Endothelial cell of umbilical vein (primary cell): ENCODE measurements at regions not wholly inside any gene's neighbourhood (a gene's known extent, or its start where the extent isn't known, plus 50 kb on each side); places are given as distances from the start of the nearest gene placed in this dataset.

Source experiments
- BruUV-seq: library from RNA; stranded (reverse); fragments of 400-500 nt; replicated peaks from 2 replicates; lab custom pipeline; 2021; lab: Mats Ljungman, UMichigan
- CTCF ChIA-PET: fragments of 300-600, 350-600 bp; sonication (Branson Sonifier 250); formaldehyde crosslinking; loops from one replicate; lab custom pipeline; 2021; ENCODE audit warnings: antibody characterized with exemption, inconsistent platforms; lab: Charles Lee
- POLR2A ChIA-PET: fragments of 300-600, 350-600 bp; sonication (Branson Sonifier 250); formaldehyde crosslinking; loops from one replicate; lab custom pipeline; 2021; ENCODE audit warnings: antibody characterized with exemption, inconsistent platforms; lab: Charles Lee
- DNase-seq: peaks from one replicate; pipeline ENCODE4 v3.0.0-alpha.2; 2011; ENCODE audit warnings: low read depth, low spot score
- FAIRE-seq: peaks from 2 replicates; lab custom pipeline; 2011; peaks lifted over from hg19 to GRCh38; lab: Jason Lieb, UNC
- H2AFZ ChIP-seq: 2 replicates; pipeline ENCODE4 v1.6.0; 2012; ENCODE audit warnings: low read depth, low read length, control low read depth, inconsistent platforms
- H3K27ac ChIP-seq: 2 replicates; pipeline ENCODE4 v1.5.1; 2011; ENCODE audit warnings: low read depth, mild to moderate bottlenecking, control low read depth, low read length, moderate library complexity; ENCODE audit not compliant: insufficient read depth
- H3K27me3 ChIP-seq, 2 experiments: 2 replicates each; pipeline versions ENCODE4 v1.6.0 to v1.6.1; 2011; ENCODE audit warnings: low read length in 2 of 2, mixed read lengths in 1 of 2; ENCODE audit not compliant: control insufficient read depth in 2 of 2, insufficient read depth in 2 of 2
- H3K36me3 ChIP-seq, 2 experiments: 2 replicates in 1 of 2; 3 replicates in 1 of 2; pipeline ENCODE4 v1.5.1; 2011; ENCODE audit warnings: low read length in 2 of 2, mild to moderate bottlenecking in 1 of 2, moderate library complexity in 1 of 2; ENCODE audit not compliant: control insufficient read depth in 2 of 2, insufficient read depth in 2 of 2; ENCODE audit errors: extremely low read depth in 1 of 2
- H3K4me1 ChIP-seq: 3 replicates; pipeline ENCODE4 v1.5.1; 2011; ENCODE audit warnings: mild to moderate bottlenecking, low read length; ENCODE audit not compliant: control insufficient read depth, insufficient read depth; ENCODE audit errors: extremely low read depth
- H3K4me2 ChIP-seq: 2 replicates; pipeline ENCODE4 v1.6.1; 2011; ENCODE audit warnings: low read length, control low read depth, mixed read lengths; ENCODE audit not compliant: insufficient read depth
- H3K4me3 ChIP-seq, 3 experiments: fragments of 200-600 bp in 1 of 3; sonication (generic), shearing (Covaris generic) in 1 of 3; replicated peaks in 1 of 3; 2 replicates each; pipeline ENCODE4 v1.5.1; 2011 to 2016; ENCODE audit warnings: control low read depth in 3 of 3, low read length in 3 of 3, mild to moderate bottlenecking in 2 of 3, inconsistent platforms in 1 of 3, low read depth in 1 of 3, moderate library complexity in 1 of 3; ENCODE audit not compliant: insufficient read depth in 1 of 3
- H3K79me2 ChIP-seq: 2 replicates; pipeline ENCODE4 v1.6.0; 2012; ENCODE audit warnings: low read length, inconsistent platforms; ENCODE audit not compliant: control insufficient read depth, insufficient read depth
- H3K9ac ChIP-seq: replicated peaks from 2 replicates; pipeline ENCODE3; 2011; ENCODE audit warnings: low read length, control low read depth; ENCODE audit not compliant: insufficient read depth; ENCODE audit errors: extremely low read depth
- H3K9me1 ChIP-seq: replicated peaks from 3 replicates; pipeline ENCODE4 v1.6.0; 2011; ENCODE audit warnings: mild to moderate bottlenecking, low read length; ENCODE audit not compliant: control insufficient read depth, insufficient read depth; ENCODE audit errors: extremely low read depth
- H3K9me3 ChIP-seq: replicated peaks from 2 replicates; pipeline ENCODE4 v1.5.1; 2012; ENCODE audit warnings: low read length, inconsistent platforms; ENCODE audit not compliant: control insufficient read depth, insufficient read depth
- H4K20me1 ChIP-seq: replicated peaks from 2 replicates; pipeline ENCODE3; 2011; ENCODE audit warnings: mild to moderate bottlenecking, low read length; ENCODE audit not compliant: control insufficient read depth, insufficient read depth; ENCODE audit errors: extremely low read depth
- CTCF ChIP-seq, 2 donors: IDR thresholded peaks; 1 replicate in 1 of 2; 2 replicates in 1 of 2; pipeline ENCODE4 v1.5.1; 2011; ENCODE audit warnings: low read length in 2 of 2, mild to moderate bottlenecking in 2 of 2, moderate library complexity in 2 of 2, control low read depth in 1 of 2, inconsistent platforms in 1 of 2, low read depth in 1 of 2; ENCODE audit not compliant: insufficient read depth in 1 of 2; ENCODE audit errors: extremely low read depth in 1 of 2
- EZH2 ChIP-seq: IDR thresholded peaks from 2 replicates; pipeline ENCODE4 v1.6.1; 2012; ENCODE audit warnings: borderline replicate concordance, low read depth, mild to moderate bottlenecking, moderate library complexity, low read length, inconsistent platforms; ENCODE audit not compliant: severe bottlenecking
- FOS ChIP-seq: IDR thresholded peaks from 2 replicates; pipeline ENCODE4 v1.6.1; 2011; ENCODE audit warnings: mild to moderate bottlenecking, low read length, moderate library complexity, borderline replicate concordance; ENCODE audit not compliant: insufficient read depth
- GATA2 ChIP-seq: IDR thresholded peaks from 2 replicates; pipeline ENCODE4 v1.7.0; 2011; ENCODE audit warnings: low read depth, mild to moderate bottlenecking, moderate library complexity, mixed read lengths, low read length; ENCODE audit not compliant: insufficient read length, insufficient read depth
- JUN ChIP-seq: IDR thresholded peaks from 2 replicates; pipeline ENCODE4 v1.6.1; 2011; ENCODE audit warnings: borderline replicate concordance, low read depth; ENCODE audit not compliant: insufficient read length, insufficient read depth
- MAX ChIP-seq: IDR thresholded peaks from 2 replicates; pipeline ENCODE4 v1.6.1; 2011; ENCODE audit not compliant: insufficient read depth, insufficient read length
- MYC ChIP-seq: IDR thresholded peaks from one replicate; pipeline ENCODE4 v1.6.1; 2011; ENCODE audit warnings: mild to moderate bottlenecking, low read depth, low read length
- POLR2A ChIP-seq: IDR thresholded peaks from 2 replicates; pipeline ENCODE4 v1.6.1; 2012; ENCODE audit warnings: low read depth, mild to moderate bottlenecking, control low read depth, low read length
- POLR2AphosphoS5 ChIP-seq: IDR thresholded peaks from 2 replicates; pipeline ENCODE4 v1.6.1; 2012; ENCODE audit warnings: low read depth, mild to moderate bottlenecking, control low read depth, low read length, moderate library complexity; ENCODE audit not compliant: insufficient read depth
- dilution Hi-C: fragments of 300-500 bp; cut with MboI; formaldehyde crosslinking; loops from one replicate; pipeline ENCODE4 v1.15.0; 2019; ENCODE audit warnings: low sequenced_read_pairs; ENCODE audit not compliant: extremely low pct_ligation_motif_present
- intact Hi-C: fragments of 100-400 bp; cut with micrococcal nuclease; formaldehyde crosslinking; loops from one replicate; pipeline ENCODE4 v1.10.0; 2022

- no peak for DNase-seq
- no peaks in the 10 kb centered on the region for H3K27me3 ChIP-seq
- H3K36me3 ChIP-seq, result no peaks in the 10 kb centered on the region
- no peak overlapping the region for H3K4me2 ChIP-seq
- H4K20me1 ChIP-seq, result no peaks in the 10 kb centered on the region
- no TSS peak for BruUV-seq
- FAIRE-seq, result no peak
- dilution Hi-C loops, result no loop called here
- TF ChIP-seq MYC (no peak), CTCF (IDR thresholded peaks at IDR 0.05; ENCODE audit: extremely low read depth in 1 of 2, insufficient read depth in 1 of 2, low read depth in 1 of 2, low read length in 2 of 2) (no peak)
- H3K4me3 ChIP-seq, result no peak overlapping the region
- H3K9me3 ChIP-seq, result no peaks in the 10 kb centered on the region
- intact Hi-C loops, result no loop called here
- no peak overlapping the region for H3K27ac ChIP-seq
- no peak overlapping the region for H2AFZ ChIP-seq
- CTCF ChIA-PET, result no interaction called here
- no peak overlapping the region for H3K9ac ChIP-seq
- no peaks in the 10 kb centered on the region for H3K9me1 ChIP-seq
- no peaks in the 10 kb centered on the region for H3K4me1 ChIP-seq
- POLR2A ChIA-PET, result no interaction called here
- H3K79me2 ChIP-seq, result no peaks in the 10 kb centered on the region
Observed at GRCh38 chr11:70578371-70578770, 180.0 kb downstream of the CTTN start.

- ChIA-PET POLR2A (no interaction called here), CTCF (no interaction called here)
- BruUV-seq, result no TSS peak
- H3K4me3 ChIP-seq, result no peak overlapping the region
- DNase-seq (no peak), FAIRE-seq (no peak)
- no peak overlapping the region for H2AFZ ChIP-seq
- no peaks in the 10 kb centered on the region for H3K27me3 ChIP-seq
- intact Hi-C loops (no loop called here), dilution Hi-C loops (no loop called here)
- H3K4me1 ChIP-seq, result no peaks in the 10 kb centered on the region
- no peaks in the 10 kb centered on the region for H3K79me2 ChIP-seq
- no peaks in the 10 kb centered on the region for H4K20me1 ChIP-seq
- H3K27ac ChIP-seq, result no peak overlapping the region
- TF ChIP-seq JUN (no peak), CTCF (IDR thresholded peaks at IDR 0.05; ENCODE audit: extremely low read depth in 1 of 2, insufficient read depth in 1 of 2, low read depth in 1 of 2, low read length in 2 of 2) (no peak), MYC (no peak), FOS (no peak), POLR2A (no peak), GATA2 (no peak), EZH2 (no peak), POLR2AphosphoS5 (no peak), MAX (no peak)
- H3K36me3 ChIP-seq, result no peaks in the 10 kb centered on the region
- H3K9ac ChIP-seq, result no peak overlapping the region
- no peaks in the 10 kb centered on the region for H3K9me3 ChIP-seq
- no peaks in the 10 kb centered on the region for H3K9me1 ChIP-seq
- H3K4me2 ChIP-seq, result no peak overlapping the region
Observed at GRCh38 chr11:70578831-70579230, 180.5 kb downstream of the CTTN start.
